Stimulated activated CD4-positive, alpha-beta T cell treated with anti-CD3 and anti-CD28 coated beads, Interleukin-15, amount 100 ng/mL, for 48 hours (primary cell): ENCODE measurements at regions not wholly inside any gene's neighbourhood (a gene's known extent, or its start where the extent isn't known, plus 50 kb on each side); places are given as distances from the start of the nearest gene placed in this dataset.

Experiments
- DNase-seq, 2 donors: peaks; one replicate each; pipeline ENCODE4 v3.0.0-alpha.2; 2020; ENCODE audit warnings: low read depth in 2 of 2

- no peak for DNase-seq
These were observed 214.2 kb upstream of the ZNF462 start for GRCh38 chr9:106648799-106649198.

- DNase-seq: no peak
These were observed 213.3 kb upstream of the ZNF462 start for GRCh38 chr9:106649664-106650063.

- no peak for DNase-seq
These were observed 209.8 kb upstream of the ZNF462 start for GRCh38 chr9:106653213-106653612.

GRCh38 chr9:106655966-106656365 is 207.0 kb upstream of the ZNF462 start:
- DNase-seq: no peak

GRCh38 chr9:106657926-106658325 is 205.0 kb upstream of the ZNF462 start:
- no peak for DNase-seq

GRCh38 chr9:106668534-106668933 is 194.4 kb upstream of the ZNF462 start:
- DNase-seq: no peak

GRCh38 chr9:106669835-106670234 is 193.1 kb upstream of the ZNF462 start:
- DNase-seq: no peak

GRCh38 chr9:106670418-106670817 is 192.5 kb upstream of the ZNF462 start:
- DNase-seq: no peak

GRCh38 chr9:106675780-106676179 is 187.2 kb upstream of the ZNF462 start:
- no peak for DNase-seq

- DNase-seq: no peak
These were observed 185.6 kb upstream of the ZNF462 start for GRCh38 chr9:106677374-106677773.

- no peak for DNase-seq
These were observed 185.1 kb upstream of the ZNF462 start for GRCh38 chr9:106677830-106678229.

GRCh38 chr9:106678273-106678672 is 184.7 kb upstream of the ZNF462 start:
- DNase-seq: no peak

GRCh38 chr9:106682420-106682819 is 180.5 kb upstream of the ZNF462 start:
- DNase-seq: no peak

GRCh38 chr9:106683454-106683853 is 179.5 kb upstream of the ZNF462 start:
- no peak for DNase-seq

- DNase-seq: no peak
These were observed 177.8 kb upstream of the ZNF462 start for GRCh38 chr9:106684940-106685695.

GRCh38 chr9:106689089-106689488 is 173.9 kb upstream of the ZNF462 start:
- no peak for DNase-seq

GRCh38 chr9:106691627-106692026 is 171.3 kb upstream of the ZNF462 start:
- DNase-seq: no peak

- no peak for DNase-seq
These were observed 169.4 kb upstream of the ZNF462 start for GRCh38 chr9:106693558-106693957.

GRCh38 chr9:106696804-106697203 is 166.2 kb upstream of the ZNF462 start:
- no peak for DNase-seq

GRCh38 chr9:106697390-106697749 is 165.6 kb upstream of the ZNF462 start:
- no peak for DNase-seq

- no peak for DNase-seq
These were observed 165.0 kb upstream of the ZNF462 start for GRCh38 chr9:106697750-106698502.

GRCh38 chr9:106700676-106701075 is 162.3 kb upstream of the ZNF462 start:
- DNase-seq: no peak

GRCh38 chr9:106701611-106702010 is 161.4 kb upstream of the ZNF462 start:
- no peak for DNase-seq
